ENCODE measurements at regions not wholly inside any gene's neighbourhood (a gene's known extent, or its start where the extent isn't known, plus 50 kb on each side); places are given as distances from the start of the nearest gene placed in this dataset.

DNA sequence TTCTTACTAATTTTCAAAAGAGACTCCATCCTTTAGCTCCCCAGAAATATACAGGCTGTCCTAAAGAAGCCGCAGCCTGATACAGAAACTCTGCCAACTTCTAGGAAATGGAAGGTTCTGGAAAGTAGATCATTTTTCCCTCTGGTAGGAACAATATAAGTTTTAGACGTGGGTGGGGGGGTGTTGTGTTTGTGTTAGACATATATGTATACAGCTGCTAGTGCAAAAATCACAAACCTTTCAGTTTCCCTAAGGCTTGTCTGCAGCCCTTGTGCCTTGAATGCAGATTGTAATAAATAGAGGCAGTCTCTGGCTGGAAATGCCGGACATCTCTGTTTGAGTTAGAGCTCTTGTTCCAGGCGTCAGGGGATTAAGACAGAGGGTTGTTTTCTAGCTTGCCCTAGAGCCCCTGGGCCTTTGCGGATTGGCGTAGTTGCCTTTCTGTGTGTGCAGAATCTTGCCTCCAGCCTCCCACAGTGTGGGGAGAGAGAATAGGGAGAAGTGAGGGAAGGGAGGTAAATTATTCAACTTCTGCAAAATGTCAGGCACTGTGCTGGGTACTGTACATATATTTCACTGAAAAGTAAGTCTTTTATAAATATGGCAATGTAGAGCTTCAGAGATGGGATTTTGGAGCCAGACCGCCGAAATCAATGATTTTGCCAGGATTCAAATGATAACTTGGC is 269.7 kb downstream of the PRL start:
- no peaks in the 10 kb centered on the region for H3K9me3 ChIP-seq (ENCODE audit: control insufficient read depth, insufficient read depth, low read length)
- no peak overlapping the region for H3K27ac ChIP-seq (ENCODE audit: low read depth, low read length)
- H3K4me3 ChIP-seq (ENCODE audit: low read depth, low read length): no peak overlapping the region
- DNase-seq (ENCODE audit: low read depth, low spot score): no peak
- ChIA-PET CTCF (interaction anchor here (0.5 kb wide), 1 partner anchor 850 kb away, joined by 3 read pairs; no protein-coding TSS in a partner anchor), POLR2A (no interaction called here)
- TF ChIP-seq CTCF (IDR thresholded peaks at IDR 0.05; ENCODE audit: low read depth, low read length): no peak
- no peaks in the 10 kb centered on the region for H3K27me3 ChIP-seq (ENCODE audit: control insufficient read depth, insufficient read depth, low read length)

- H3K27me3 ChIP-seq (ENCODE audit: control insufficient read depth, insufficient read depth, low read length): no peaks in the 10 kb centered on the region
- H3K4me3 ChIP-seq (ENCODE audit: low read depth, low read length): no peak overlapping the region
- H3K27ac ChIP-seq (ENCODE audit: low read depth, low read length): no peak overlapping the region
- ChIA-PET POLR2A (no interaction called here), CTCF (no interaction called here)
- no peaks in the 10 kb centered on the region for H3K9me3 ChIP-seq (ENCODE audit: control insufficient read depth, insufficient read depth, low read length)
- no peak for TF ChIP-seq CTCF (IDR thresholded peaks at IDR 0.05; ENCODE audit: low read depth, low read length)
- no peak for DNase-seq (ENCODE audit: low read depth, low spot score)
These were observed 268.3 kb downstream of the PRL start for GRCh38 chr6:22028403-22029090.

DNA sequence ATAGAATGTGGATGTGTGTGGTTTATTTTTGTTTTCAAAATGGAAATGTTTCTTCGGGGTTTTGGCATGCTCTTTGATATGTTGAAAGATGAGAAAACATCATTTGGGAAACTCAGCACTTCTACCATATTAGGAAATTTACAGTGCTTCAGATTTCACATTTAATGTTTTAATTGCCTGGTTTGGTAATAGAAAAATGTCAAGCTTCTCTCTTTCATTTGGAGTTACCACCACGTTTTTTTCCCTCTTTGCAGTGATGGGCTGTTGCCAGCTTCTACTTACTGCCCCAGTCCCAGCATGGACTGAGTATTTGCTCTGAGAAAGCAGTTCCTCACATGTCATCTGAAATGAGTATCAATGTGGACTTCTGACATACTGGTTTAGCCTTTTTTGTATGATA is 267.7 kb downstream of the PRL start:
- ChIA-PET CTCF (no interaction called here), POLR2A (no interaction called here)
- TF ChIP-seq CTCF (IDR thresholded peaks at IDR 0.05; ENCODE audit: low read depth, low read length): no peak
- H3K9me3 ChIP-seq (ENCODE audit: control insufficient read depth, insufficient read depth, low read length): no peaks in the 10 kb centered on the region
- no peak overlapping the region for H3K4me3 ChIP-seq (ENCODE audit: low read depth, low read length)
- no peaks in the 10 kb centered on the region for H3K27me3 ChIP-seq (ENCODE audit: control insufficient read depth, insufficient read depth, low read length)
- no peak overlapping the region for H3K27ac ChIP-seq (ENCODE audit: low read depth, low read length)
- DNase-seq (ENCODE audit: low read depth, low spot score): no peak

GRCh38 chr6:22030730-22031619 is 265.9 kb downstream of the PRL start:
- no peak for DNase-seq (ENCODE audit: low read depth, low spot score)
- no peak for TF ChIP-seq CTCF (IDR thresholded peaks at IDR 0.05; ENCODE audit: low read depth, low read length)
- ChIA-PET CTCF (no interaction called here), POLR2A (no interaction called here)
- H3K9me3 ChIP-seq (ENCODE audit: control insufficient read depth, insufficient read depth, low read length): no peaks in the 10 kb centered on the region
- no peak overlapping the region for H3K27ac ChIP-seq (ENCODE audit: low read depth, low read length)
- H3K27me3 ChIP-seq (ENCODE audit: control insufficient read depth, insufficient read depth, low read length): no peaks in the 10 kb centered on the region
- no peak overlapping the region for H3K4me3 ChIP-seq (ENCODE audit: low read depth, low read length)

All from AG04450 (cell line).